IPS DF 6.9 (cell line): ENCODE measurements at regions not wholly inside any gene's neighbourhood (a gene's known extent, or its start where the extent isn't known, plus 50 kb on each side); places are given as distances from the start of the nearest gene placed in this dataset.
"Not testable (repeated sequence)": the region's sequence is repeated elsewhere in the genome, so short reads cannot be mapped to it uniquely, and the experiment has no call there.

Experiments used
- DNase-seq: peaks from one replicate; pipeline ENCODE4 v3.0.0-alpha.2; 2013; ENCODE audit warnings: low read depth, low spot score
- H3K27ac ChIP-seq: one replicate; pipeline ENCODE4 v1.5.1; 2013; ENCODE audit warnings: low read length, control low read depth
- H3K27me3 ChIP-seq: 2 replicates; pipeline ENCODE4 v1.6.1; 2013; ENCODE audit warnings: mild to moderate bottlenecking, low read length; ENCODE audit not compliant: control insufficient read depth, insufficient read depth
- H3K36me3 ChIP-seq: 2 replicates; pipeline ENCODE4 v1.6.1; 2013; ENCODE audit warnings: low read length; ENCODE audit not compliant: control insufficient read depth, insufficient read depth
- H3K4me1 ChIP-seq: 2 replicates; pipeline ENCODE4 v1.6.1; 2013; ENCODE audit warnings: low read length; ENCODE audit not compliant: control insufficient read depth, insufficient read depth
- H3K4me3 ChIP-seq: 2 replicates; pipeline ENCODE4 v1.5.1; 2013; ENCODE audit warnings: mild to moderate bottlenecking, low read length
- H3K9me3 ChIP-seq: 2 replicates; pipeline ENCODE4 v1.6.1; 2013; ENCODE audit warnings: low read length, inconsistent platforms; ENCODE audit not compliant: control insufficient read depth, insufficient read depth
- WGBS: extraction: QIAGEN DNeasy Blood & Tissue Kit; methylation state at CpG from one replicate; pipeline ENCODE4 v1.1.7; 2013; ENCODE audit warnings: mixed read lengths, missing lambda C conversion rate; ENCODE audit not compliant: insufficient read length, insufficient coverage; 5-methylcytosine and 5-hydroxymethylcytosine counted together

- no peaks in the 10 kb centered on the region for H3K36me3 ChIP-seq
- no peaks in the 10 kb centered on the region for H3K4me1 ChIP-seq
- H3K27me3 ChIP-seq: no peaks in the 10 kb centered on the region
- H3K9me3 ChIP-seq: no peaks in the 10 kb centered on the region
- H3K27ac ChIP-seq: no peak overlapping the region
- no CpG with 5 or more reads among the region's 2 CpGs for WGBS
- H3K4me3 ChIP-seq: no peak overlapping the region
- no peak for DNase-seq
These were observed 1699.6 kb downstream of the OTOL1 start for GRCh38 chr3:163196245-163196644.

GRCh38 chr3:163185721-163186350, 1689.2 kb downstream of the OTOL1 start:
- WGBS: no CpG with 5 or more reads among the region's 1 CpG
- no peak for DNase-seq
- Histone ChIP-seq H3K27ac (no peak overlapping the region), H3K36me3 (no peaks in the 10 kb centered on the region), H3K4me3 (no peak overlapping the region), H3K4me1 (no peaks in the 10 kb centered on the region), H3K27me3 (no peaks in the 10 kb centered on the region), H3K9me3 (no peaks in the 10 kb centered on the region)

GRCh38 chr3:163175970-163176369, 1679.4 kb downstream of the OTOL1 start:
- H3K9me3 ChIP-seq: no peaks in the 10 kb centered on the region
- no peak overlapping the region for H3K4me3 ChIP-seq
- H3K27me3 ChIP-seq: no peaks in the 10 kb centered on the region
- no peaks in the 10 kb centered on the region for H3K36me3 ChIP-seq
- no peak for DNase-seq
- WGBS: no CpG with 5 or more reads among the region's 2 CpGs
- H3K4me1 ChIP-seq: no peaks in the 10 kb centered on the region
- no peak overlapping the region for H3K27ac ChIP-seq

GRCh38 chr3:163172513-163172912, 1675.9 kb downstream of the OTOL1 start:
- DNase-seq, H3K4me1 ChIP-seq: not testable (repeated sequence)

GRCh38 chr3:163166197-163166596, 1669.6 kb downstream of the OTOL1 start:
- no peaks in the 10 kb centered on the region for H3K4me1 ChIP-seq
- no CpG with 5 or more reads among the region's 1 CpG for WGBS

More at GRCh38 chr3:163172513-163172912, 1675.9 kb downstream of the OTOL1 start:
- H3K4me3 ChIP-seq, H3K27me3 ChIP-seq, H3K9me3 ChIP-seq, H3K27ac ChIP-seq, H3K36me3 ChIP-seq: not testable (repeated sequence)
- WGBS: no CpG with 5 or more reads among the region's 3 CpGs

GRCh38 chr3:163159306-163159705, 1662.7 kb downstream of the OTOL1 start:
- H3K4me1 ChIP-seq: no peaks in the 10 kb centered on the region
- no CpG with 5 or more reads among the region's 2 CpGs for WGBS
- H3K4me3 ChIP-seq: no peak overlapping the region
- no peak for DNase-seq
- H3K36me3 ChIP-seq: no peaks in the 10 kb centered on the region
- H3K9me3 ChIP-seq: no peaks in the 10 kb centered on the region
- H3K27me3 ChIP-seq: no peaks in the 10 kb centered on the region
- no peak overlapping the region for H3K27ac ChIP-seq

More at GRCh38 chr3:163166197-163166596, 1669.6 kb downstream of the OTOL1 start:
- no peak overlapping the region for H3K4me3 ChIP-seq
- no peaks in the 10 kb centered on the region for H3K36me3 ChIP-seq
- H3K9me3 ChIP-seq: no peaks in the 10 kb centered on the region
- H3K27me3 ChIP-seq: no peaks in the 10 kb centered on the region
- no peak overlapping the region for H3K27ac ChIP-seq
- DNase-seq: no peak

GRCh38 chr3:163139600-163139999, 1643.0 kb downstream of the OTOL1 start:
- no peak for DNase-seq
- Histone ChIP-seq H3K4me3 (no peak overlapping the region), H3K36me3 (no peaks in the 10 kb centered on the region), H3K27ac (no peak overlapping the region), H3K27me3 (no peaks in the 10 kb centered on the region), H3K9me3 (no peaks in the 10 kb centered on the region), H3K4me1 (no peaks in the 10 kb centered on the region)
- no CpG with 5 or more reads among the region's 4 CpGs for WGBS

GRCh38 chr3:163138258-163138657, 1641.7 kb downstream of the OTOL1 start:
- Histone ChIP-seq H3K4me1 (no peaks in the 10 kb centered on the region), H3K27ac (no peak overlapping the region), H3K36me3 (no peaks in the 10 kb centered on the region), H3K27me3 (no peaks in the 10 kb centered on the region), H3K9me3 (no peaks in the 10 kb centered on the region), H3K4me3 (no peak overlapping the region)
- no CpG with 5 or more reads among the region's 2 CpGs for WGBS
- DNase-seq: no peak

- no peaks in the 10 kb centered on the region for H3K27me3 ChIP-seq
- no peaks in the 10 kb centered on the region for H3K4me1 ChIP-seq
- DNase-seq: no peak
- no CpG with 5 or more reads among the region's 5 CpGs for WGBS
- no peak overlapping the region for H3K27ac ChIP-seq
- H3K4me3 ChIP-seq: no peak overlapping the region
- H3K9me3 ChIP-seq: no peaks in the 10 kb centered on the region
- H3K36me3 ChIP-seq: no peaks in the 10 kb centered on the region
These were observed 1635.5 kb downstream of the OTOL1 start for GRCh38 chr3:163132111-163132510.

GRCh38 chr3:163129287-163129686, 1632.7 kb downstream of the OTOL1 start:
- no peaks in the 10 kb centered on the region for H3K36me3 ChIP-seq
- H3K4me1 ChIP-seq: no peaks in the 10 kb centered on the region
- WGBS: no CpG with 5 or more reads among the region's 3 CpGs
- H3K27ac ChIP-seq: no peak overlapping the region
- DNase-seq: no peak
- H3K9me3 ChIP-seq: peaks cover 2% of the 10 kb centered on the region; the same call in 1 of the 2 replicates
- H3K4me3 ChIP-seq: no peak overlapping the region
- H3K27me3 ChIP-seq: no peaks in the 10 kb centered on the region

- Histone ChIP-seq H3K27ac (no peak overlapping the region), H3K4me3 (no peak overlapping the region), H3K9me3 (peaks cover 2% of the 10 kb centered on the region; the same call in 1 of the 2 replicates), H3K27me3 (no peaks in the 10 kb centered on the region), H3K36me3 (no peaks in the 10 kb centered on the region), H3K4me1 (no peaks in the 10 kb centered on the region)
- DNase-seq: no peak
These were observed 1629.5 kb downstream of the OTOL1 start for GRCh38 chr3:163126115-163126514.
